Ascending aorta (tissue), 2 donors: ENCODE measurements at regions not wholly inside any gene's neighbourhood (a gene's known extent, or its start where the extent isn't known, plus 50 kb on each side); places are given as distances from the start of the nearest gene placed in this dataset.

Source experiments
- DNase-seq, 2 donors: peaks; one replicate each; pipeline ENCODE4 v3.0.0-alpha.2; 2019; ENCODE audit warnings: low spot score in 2 of 2
- H3K27ac ChIP-seq, 2 donors: fragments of 200-600 bp; sonication (generic); one replicate each; pipeline ENCODE4 v1.5.1; 2016 to 2017; ENCODE audit warnings: mild to moderate bottlenecking in 1 of 2
- H3K27me3 ChIP-seq: fragments of 200-600 bp; sonication (generic); one replicate; pipeline ENCODE4 v1.5.1; 2017
- H3K36me3 ChIP-seq, 2 donors: fragments of 200-600 bp; sonication (generic); one replicate each; pipeline ENCODE4 v1.5.1; 2016
- H3K4me1 ChIP-seq, 2 donors: fragments of 200-600 bp; sonication (generic); one replicate each; pipeline ENCODE4 v1.5.1; 2016 to 2017; ENCODE audit warnings: mild to moderate bottlenecking in 1 of 2
- H3K4me3 ChIP-seq, 2 donors: fragments of 200-600 bp; sonication (generic); one replicate each; pipeline ENCODE4 v1.5.1; 2016 to 2017; ENCODE audit warnings: mild to moderate bottlenecking in 1 of 2
- H3K9me3 ChIP-seq, 2 donors: fragments of 200-600 bp; sonication (generic); one replicate each; pipeline ENCODE4 v1.5.1; 2016
- intact Hi-C: fragments of 100-400 bp; cut with DNase I; formaldehyde crosslinking; loops from one replicate; pipeline ENCODE4 v1.15.1; 2023
- TF ChIP-seq, protein P1 (sequence below), 3 experiments: fragments of 200-600 bp in 2 of 3; fragments of 450-650 bp in 1 of 3; sonication (generic) in 2 of 3; IDR thresholded peaks; one replicate each; pipeline ENCODE4 v1.5.1; 2016 to 2019; ENCODE audit warnings: antibody characterized with exemption in 3 of 3, mild to moderate bottlenecking in 1 of 3, moderate library complexity in 1 of 3

- intact Hi-C loops: loop anchor here (5.0 kb wide), 1 partner anchor 1456 kb away; no protein-coding TSS in a partner anchor
- Histone ChIP-seq H3K27me3 (no peaks in the 10 kb centered on the region), H3K36me3 (no peaks in the 10 kb centered on the region), H3K4me3 (no peak overlapping the region), H3K4me1 (no peaks in the 10 kb centered on the region), H3K9me3 (no peaks in the 10 kb centered on the region), H3K27ac (no peak overlapping the region)
- TF ChIP-seq, protein P1, sequence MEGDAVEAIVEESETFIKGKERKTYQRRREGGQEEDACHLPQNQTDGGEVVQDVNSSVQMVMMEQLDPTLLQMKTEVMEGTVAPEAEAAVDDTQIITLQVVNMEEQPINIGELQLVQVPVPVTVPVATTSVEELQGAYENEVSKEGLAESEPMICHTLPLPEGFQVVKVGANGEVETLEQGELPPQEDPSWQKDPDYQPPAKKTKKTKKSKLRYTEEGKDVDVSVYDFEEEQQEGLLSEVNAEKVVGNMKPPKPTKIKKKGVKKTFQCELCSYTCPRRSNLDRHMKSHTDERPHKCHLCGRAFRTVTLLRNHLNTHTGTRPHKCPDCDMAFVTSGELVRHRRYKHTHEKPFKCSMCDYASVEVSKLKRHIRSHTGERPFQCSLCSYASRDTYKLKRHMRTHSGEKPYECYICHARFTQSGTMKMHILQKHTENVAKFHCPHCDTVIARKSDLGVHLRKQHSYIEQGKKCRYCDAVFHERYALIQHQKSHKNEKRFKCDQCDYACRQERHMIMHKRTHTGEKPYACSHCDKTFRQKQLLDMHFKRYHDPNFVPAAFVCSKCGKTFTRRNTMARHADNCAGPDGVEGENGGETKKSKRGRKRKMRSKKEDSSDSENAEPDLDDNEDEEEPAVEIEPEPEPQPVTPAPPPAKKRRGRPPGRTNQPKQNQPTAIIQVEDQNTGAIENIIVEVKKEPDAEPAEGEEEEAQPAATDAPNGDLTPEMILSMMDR (IDR thresholded peaks at IDR 0.05): no peak
- DNase-seq: no peak
Observed at GRCh38 chr2:151052850-151053660, 208.6 kb downstream of the RBM43 start.

GRCh38 chr2:151051574-151052220 is 210.0 kb downstream of the RBM43 start:
- Histone ChIP-seq H3K4me1 (no peaks in the 10 kb centered on the region), H3K27me3 (no peaks in the 10 kb centered on the region), H3K9me3 (no peaks in the 10 kb centered on the region), H3K27ac (no peak overlapping the region), H3K4me3 (no peak overlapping the region), H3K36me3 (no peaks in the 10 kb centered on the region)
- DNase-seq: no peak
- intact Hi-C loops: loop anchor here (5.0 kb wide), 1 partner anchor 1454 kb away; no protein-coding TSS in a partner anchor
- TF ChIP-seq, protein P1 (IDR thresholded peaks at IDR 0.05): peak; percentile 17 to 79 (median 58)

DNA sequence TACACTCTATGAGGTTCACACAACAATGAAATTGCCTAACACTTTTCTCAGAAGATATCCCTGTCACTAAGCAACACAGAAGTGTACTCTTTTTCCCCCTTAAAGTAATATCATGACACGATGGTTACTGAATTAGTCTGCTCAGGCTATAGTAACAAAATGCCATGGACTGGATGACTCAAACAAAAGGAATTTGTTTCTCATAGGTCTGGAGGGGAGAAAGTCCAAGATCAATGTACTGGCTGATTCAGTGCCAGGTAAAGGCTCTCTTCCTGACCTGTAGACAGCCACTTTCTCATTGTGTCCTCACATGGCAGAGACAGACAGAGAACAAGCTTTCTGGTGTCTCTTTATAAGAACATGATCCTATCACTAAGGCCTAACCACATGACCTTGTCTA is 211.9 kb downstream of the RBM43 start:
- no peak for DNase-seq
- Histone ChIP-seq H3K27me3 (no peaks in the 10 kb centered on the region), H3K27ac (no peak overlapping the region), H3K4me1 (no peaks in the 10 kb centered on the region), H3K9me3 (no peaks in the 10 kb centered on the region), H3K4me3 (no peak overlapping the region), H3K36me3 (no peaks in the 10 kb centered on the region)
- TF ChIP-seq, protein P1 (IDR thresholded peaks at IDR 0.05): no peak
- intact Hi-C loops: loop anchor here (5.0 kb wide), 1 partner anchor 1452 kb away; no protein-coding TSS in a partner anchor

GRCh38 chr2:151048331-151049054 is 213.2 kb downstream of the RBM43 start:
- Histone ChIP-seq H3K27ac (no peak overlapping the region), H3K27me3 (no peaks in the 10 kb centered on the region), H3K4me1 (no peaks in the 10 kb centered on the region), H3K4me3 (no peak overlapping the region), H3K9me3 (no peaks in the 10 kb centered on the region), H3K36me3 (no peaks in the 10 kb centered on the region)
- no peak for DNase-seq
- intact Hi-C loops: no loop called here
- TF ChIP-seq, protein P1 (IDR thresholded peaks at IDR 0.05): no peak

- no peak overlapping the region for H3K27ac ChIP-seq
- H3K9me3 ChIP-seq: no peaks in the 10 kb centered on the region
- H3K36me3 ChIP-seq: no peaks in the 10 kb centered on the region
- TF ChIP-seq, protein P1 (IDR thresholded peaks at IDR 0.05): no peak
- H3K27me3 ChIP-seq: no peaks in the 10 kb centered on the region
- intact Hi-C loops: no loop called here
- H3K4me1 ChIP-seq: no peaks in the 10 kb centered on the region
- H3K4me3 ChIP-seq: no peak overlapping the region
- no peak for DNase-seq
Observed at GRCh38 chr2:151043484-151043883, 218.2 kb downstream of the RBM43 start.
